ENCODE measurements at regions not wholly inside any gene's neighbourhood (a gene's known extent, or its start where the extent isn't known, plus 50 kb on each side); places are given as distances from the start of the nearest gene placed in this dataset.

DNA sequence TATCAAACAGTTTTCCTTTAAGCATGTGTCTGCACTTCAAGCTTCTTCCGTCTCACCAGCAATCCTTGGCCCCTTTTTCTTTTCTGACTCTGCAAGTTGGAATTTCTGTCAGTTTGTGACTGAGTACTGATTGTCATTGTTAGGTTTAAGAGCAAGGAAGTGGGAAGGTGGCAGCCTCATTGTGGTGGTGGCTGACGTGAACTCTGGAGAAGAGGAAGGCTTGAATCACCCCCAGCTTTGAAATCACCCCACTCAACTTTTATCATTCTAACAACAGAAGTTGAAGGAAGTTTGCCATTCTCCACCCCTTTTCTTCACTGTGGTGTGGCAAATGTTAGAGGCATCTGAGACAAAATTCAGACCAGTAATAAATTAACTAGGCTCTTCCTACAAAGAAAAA lies 231.6 kb upstream of the AGTR1 start:
- TF ChIP-seq CTCF (IDR thresholded peaks at IDR 0.05), result no peak
- H3K4me1 Mint-ChIP-seq (ENCODE audit: low read depth), result peaks cover 9% of the 10 kb centered on the region
- no peak overlapping the region for H3K4me3 Mint-ChIP-seq (ENCODE audit: unreplicated experiment)
- DNase-seq (ENCODE audit: low spot score), result no peak
- peaks cover 4% of the 10 kb centered on the region for H3K9me3 Mint-ChIP-seq (ENCODE audit: low read depth)
- peak overlapping the region; percentile 24 for H3K27ac Mint-ChIP-seq (ENCODE audit: unreplicated experiment)
- H3K36me3 Mint-ChIP-seq (ENCODE audit: low read depth), result peaks cover 3% of the 10 kb centered on the region
- H3K27me3 Mint-ChIP-seq (ENCODE audit: low read depth), result no peaks in the 10 kb centered on the region

DNA sequence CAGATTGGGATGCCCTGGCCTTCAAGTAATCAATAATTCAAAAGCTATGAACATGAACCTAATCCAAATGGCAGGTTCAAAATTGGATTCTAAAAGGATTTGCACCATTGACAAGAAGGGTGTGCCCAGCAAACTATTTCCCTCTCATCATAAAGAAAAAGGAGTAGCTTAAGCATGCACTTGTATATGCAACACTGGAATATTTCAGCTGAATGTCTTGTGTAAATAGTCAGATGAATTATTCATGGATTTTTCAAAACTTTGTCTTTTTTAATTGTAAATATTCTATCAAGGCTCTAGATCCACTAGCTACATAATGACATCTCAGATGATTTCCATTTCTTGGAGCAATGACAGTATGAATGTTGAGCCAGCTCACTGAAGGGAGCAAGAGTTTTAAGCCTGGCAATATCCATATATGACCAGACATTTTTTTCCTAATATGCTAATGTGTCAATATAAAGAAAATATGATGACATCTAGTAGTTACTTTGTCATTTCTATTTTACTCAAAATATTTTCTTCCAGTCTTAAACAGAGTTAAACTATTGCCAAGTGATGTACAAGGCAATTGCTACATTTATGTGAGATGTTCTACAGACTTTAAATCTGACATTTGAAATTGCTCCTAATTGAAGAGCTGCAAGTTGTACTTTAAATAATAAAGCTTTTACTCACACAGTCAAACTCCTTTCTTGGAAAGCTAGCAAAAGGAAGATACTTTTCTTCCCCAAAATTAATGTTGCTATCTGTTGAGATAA lies 230.5 kb upstream of the AGTR1 start:
- no peak for DNase-seq (ENCODE audit: low spot score)
- H3K27me3 Mint-ChIP-seq (ENCODE audit: low read depth), result no peaks in the 10 kb centered on the region
- H3K27ac Mint-ChIP-seq (ENCODE audit: unreplicated experiment), result no peak overlapping the region
- H3K36me3 Mint-ChIP-seq (ENCODE audit: low read depth), result peaks cover under 1% of the 10 kb centered on the region
- peaks cover 9% of the 10 kb centered on the region for H3K4me1 Mint-ChIP-seq (ENCODE audit: low read depth)
- no peak overlapping the region for H3K4me3 Mint-ChIP-seq (ENCODE audit: unreplicated experiment)
- TF ChIP-seq CTCF (IDR thresholded peaks at IDR 0.05), result no peak
- H3K9me3 Mint-ChIP-seq (ENCODE audit: low read depth), result peaks cover 3% of the 10 kb centered on the region

DNA sequence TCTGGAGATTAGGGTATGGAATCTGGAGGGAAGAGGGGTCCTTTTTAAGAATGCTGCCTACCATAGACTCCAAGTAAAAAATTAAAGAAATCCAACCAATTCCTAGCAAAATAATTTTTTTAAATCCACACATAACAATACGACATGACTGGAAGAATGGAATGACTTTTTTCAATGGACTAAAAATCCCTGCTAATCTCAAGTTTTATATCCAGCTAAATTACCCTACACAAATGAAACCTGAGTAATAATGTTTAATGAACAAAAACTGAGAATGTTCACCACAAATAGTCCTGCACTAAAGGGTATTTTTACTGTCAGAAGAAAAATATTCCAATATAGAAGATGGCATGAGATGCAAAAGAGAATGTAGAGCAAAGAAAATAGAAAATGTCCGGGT lies 220.3 kb upstream of the AGTR1 start:
- peaks cover 4% of the 10 kb centered on the region for H3K36me3 Mint-ChIP-seq (ENCODE audit: low read depth)
- H3K4me3 Mint-ChIP-seq (ENCODE audit: unreplicated experiment), result no peak overlapping the region
- no peak overlapping the region for H3K27ac Mint-ChIP-seq (ENCODE audit: unreplicated experiment)
- no peak for DNase-seq (ENCODE audit: low spot score)
- H3K27me3 Mint-ChIP-seq (ENCODE audit: low read depth), result no peaks in the 10 kb centered on the region
- H3K9me3 Mint-ChIP-seq (ENCODE audit: low read depth), result peaks cover 25% of the 10 kb centered on the region
- H3K4me1 Mint-ChIP-seq (ENCODE audit: low read depth), result no peaks in the 10 kb centered on the region
- no peak for TF ChIP-seq CTCF (IDR thresholded peaks at IDR 0.05)

GRCh38 chr3:148493631-148494030 lies 204.1 kb upstream of the AGTR1 start:
- DNase-seq (ENCODE audit: low spot score), result no peak
- H3K9me3 Mint-ChIP-seq (ENCODE audit: low read depth), result peaks cover 3% of the 10 kb centered on the region
- H3K27ac Mint-ChIP-seq (ENCODE audit: unreplicated experiment), result no peak overlapping the region
- H3K36me3 Mint-ChIP-seq (ENCODE audit: low read depth), result no peaks in the 10 kb centered on the region
- no peaks in the 10 kb centered on the region for H3K27me3 Mint-ChIP-seq (ENCODE audit: low read depth)
- peaks cover 9% of the 10 kb centered on the region for H3K4me1 Mint-ChIP-seq (ENCODE audit: low read depth)
- H3K4me3 Mint-ChIP-seq (ENCODE audit: unreplicated experiment), result no peak overlapping the region
- TF ChIP-seq CTCF (IDR thresholded peaks at IDR 0.05), result no peak

GRCh38 chr3:148494451-148494850 lies 203.3 kb upstream of the AGTR1 start:
- no peak for TF ChIP-seq CTCF (IDR thresholded peaks at IDR 0.05)
- Mint-ChIP-seq H3K4me1 (ENCODE audit: low read depth) (peaks cover 11% of the 10 kb centered on the region), H3K36me3 (ENCODE audit: low read depth) (no peaks in the 10 kb centered on the region), H3K4me3 (ENCODE audit: unreplicated experiment) (no peak overlapping the region), H3K27ac (ENCODE audit: unreplicated experiment) (no peak overlapping the region), H3K27me3 (ENCODE audit: low read depth) (no peaks in the 10 kb centered on the region), H3K9me3 (ENCODE audit: low read depth) (peaks cover 3% of the 10 kb centered on the region)
- DNase-seq (ENCODE audit: low spot score), result no peak

All from chondrocyte (in vitro differentiated cells).